ENCODE measurements at regions not wholly inside any gene's neighbourhood (a gene's known extent, or its start where the extent isn't known, plus 50 kb on each side); places are given as distances from the start of the nearest gene placed in this dataset.

DNA sequence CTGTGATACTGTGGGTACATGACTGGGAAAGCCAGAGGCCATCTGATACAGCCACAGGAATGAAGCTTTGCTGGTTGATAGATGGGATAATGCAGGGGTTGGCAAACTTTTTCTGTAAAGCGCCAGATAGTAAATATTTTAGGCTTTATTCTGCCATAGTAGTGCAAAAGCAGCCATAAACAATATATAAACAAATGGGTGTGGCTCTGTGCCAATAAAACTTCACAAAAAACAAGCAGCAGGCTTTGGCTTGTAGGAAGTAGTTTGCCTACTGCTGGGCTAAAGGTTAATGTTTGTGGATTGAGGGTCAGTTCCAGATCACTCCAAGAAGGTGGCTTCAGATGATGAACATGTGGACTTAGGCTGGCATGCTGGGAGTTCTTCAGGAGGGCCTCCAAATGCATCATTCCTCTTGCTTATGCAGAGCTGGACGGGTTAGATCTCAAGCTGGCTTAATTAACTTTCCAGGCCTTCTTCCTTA, 305.7 kb downstream of the RPLP1 start:
- WGBS, 3 donors: 82 to 92% (median 89%) methylated on average over 2 of the region's 2 CpGs
- TF ChIP-seq POLR2A (IDR thresholded peaks at IDR 0.05) (no peak), EP300 (IDR thresholded peaks at IDR 0.05) (no peak)
- H3K27me3 ChIP-seq: no peaks in the 10 kb centered on the region
- no peaks in the 10 kb centered on the region for H3K4me1 ChIP-seq (ENCODE audit: insufficient read depth)
- H3K36me3 ChIP-seq: no peaks in the 10 kb centered on the region
- H3K9me3 ChIP-seq: no peaks in the 10 kb centered on the region
- no peak for DNase-seq
- no peak overlapping the region for H3K4me3 ChIP-seq
- intact Hi-C loops (cut with DNase I): no loop called here
- no peak overlapping the region for H3K27ac ChIP-seq

DNA sequence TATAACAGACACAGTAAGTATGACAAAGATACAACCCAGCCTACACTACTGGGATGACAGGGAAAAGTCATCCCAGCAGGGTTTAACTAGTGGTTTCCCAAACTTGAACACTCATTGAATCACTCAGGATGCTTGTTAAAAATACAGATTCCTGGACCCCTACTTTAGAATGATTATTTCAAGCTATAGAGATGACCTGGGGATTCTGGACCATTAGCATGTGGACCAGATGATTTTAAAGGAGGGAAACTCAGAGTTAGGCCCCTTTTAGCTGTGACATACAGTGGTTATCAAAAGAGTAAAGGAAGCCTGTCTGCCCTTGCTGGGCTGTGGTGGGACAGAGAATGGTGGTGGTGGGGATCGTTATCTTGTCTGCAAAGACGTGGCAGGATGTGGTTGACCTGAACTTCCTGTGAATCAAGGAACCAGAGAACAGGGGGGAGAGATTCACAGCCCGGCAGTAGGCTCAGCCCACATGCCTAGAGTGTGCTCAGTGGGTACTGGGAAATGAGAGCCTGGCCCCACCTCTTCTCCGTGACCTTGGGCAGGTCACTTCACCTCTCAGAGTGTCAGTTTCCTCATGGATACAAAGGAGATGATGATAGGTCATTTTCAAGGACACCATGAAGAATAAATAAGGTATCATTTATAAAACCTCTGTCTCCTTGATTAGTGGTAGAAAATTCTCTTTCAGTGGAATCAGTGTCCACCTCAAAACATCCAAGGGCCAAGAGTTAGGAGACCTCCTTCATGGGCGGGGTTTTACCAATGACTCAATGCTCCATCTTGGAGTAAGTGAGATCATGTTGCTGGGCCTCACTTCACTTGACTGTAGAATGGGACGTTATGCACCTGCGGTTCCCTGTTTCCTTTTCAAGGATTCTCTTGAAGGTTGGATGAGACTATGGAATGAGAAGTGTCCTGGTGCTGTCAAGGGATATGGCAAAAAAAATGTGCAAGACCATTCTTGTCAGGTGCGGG, 306.5 kb downstream of the RPLP1 start:
- no peaks in the 10 kb centered on the region for H3K36me3 ChIP-seq
- no peaks in the 10 kb centered on the region for H3K4me1 ChIP-seq (ENCODE audit: insufficient read depth)
- no peak overlapping the region for H3K4me3 ChIP-seq
- 81 to 86% (median 82%) methylated on average over 8 of the region's 8 CpGs for WGBS, 3 donors
- no peak overlapping the region for H3K27ac ChIP-seq
- DNase-seq: no peak
- intact Hi-C loops (cut with DNase I): no loop called here
- no peaks in the 10 kb centered on the region for H3K9me3 ChIP-seq
- no peaks in the 10 kb centered on the region for H3K27me3 ChIP-seq
- TF ChIP-seq EP300 (IDR thresholded peaks at IDR 0.05) (no peak), POLR2A (IDR thresholded peaks at IDR 0.05) (no peak)
- TF ChIP-seq, protein P1, sequence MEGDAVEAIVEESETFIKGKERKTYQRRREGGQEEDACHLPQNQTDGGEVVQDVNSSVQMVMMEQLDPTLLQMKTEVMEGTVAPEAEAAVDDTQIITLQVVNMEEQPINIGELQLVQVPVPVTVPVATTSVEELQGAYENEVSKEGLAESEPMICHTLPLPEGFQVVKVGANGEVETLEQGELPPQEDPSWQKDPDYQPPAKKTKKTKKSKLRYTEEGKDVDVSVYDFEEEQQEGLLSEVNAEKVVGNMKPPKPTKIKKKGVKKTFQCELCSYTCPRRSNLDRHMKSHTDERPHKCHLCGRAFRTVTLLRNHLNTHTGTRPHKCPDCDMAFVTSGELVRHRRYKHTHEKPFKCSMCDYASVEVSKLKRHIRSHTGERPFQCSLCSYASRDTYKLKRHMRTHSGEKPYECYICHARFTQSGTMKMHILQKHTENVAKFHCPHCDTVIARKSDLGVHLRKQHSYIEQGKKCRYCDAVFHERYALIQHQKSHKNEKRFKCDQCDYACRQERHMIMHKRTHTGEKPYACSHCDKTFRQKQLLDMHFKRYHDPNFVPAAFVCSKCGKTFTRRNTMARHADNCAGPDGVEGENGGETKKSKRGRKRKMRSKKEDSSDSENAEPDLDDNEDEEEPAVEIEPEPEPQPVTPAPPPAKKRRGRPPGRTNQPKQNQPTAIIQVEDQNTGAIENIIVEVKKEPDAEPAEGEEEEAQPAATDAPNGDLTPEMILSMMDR (IDR thresholded peaks at IDR 0.05): no peak

DNA sequence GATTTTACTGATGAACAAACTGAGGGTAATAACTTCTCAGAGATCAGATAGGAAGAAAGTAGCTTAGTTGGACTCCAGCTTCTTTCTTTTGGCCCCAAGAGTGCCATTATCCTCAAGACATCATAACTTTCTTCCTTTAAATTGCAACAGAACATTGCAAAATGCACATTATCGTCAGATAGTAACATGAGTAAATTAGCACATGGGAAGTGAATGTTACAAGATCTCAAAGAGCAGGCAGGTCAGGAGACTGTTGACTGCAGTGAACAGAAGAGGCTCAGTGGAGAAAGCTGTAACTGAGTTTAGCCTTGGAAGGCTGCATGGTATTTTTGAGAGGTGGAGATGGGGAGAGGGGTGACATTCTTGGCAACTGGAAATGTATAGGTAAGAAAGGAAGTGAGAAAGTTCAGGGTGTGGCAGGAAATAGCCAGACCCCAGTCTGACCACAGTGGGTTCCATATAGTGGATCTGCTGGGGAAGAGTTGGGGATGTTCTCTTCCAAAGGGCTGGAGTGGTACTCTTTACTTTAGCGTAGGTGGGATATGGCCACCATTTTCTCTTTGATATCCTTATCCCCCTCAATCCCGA, 307.7 kb downstream of the RPLP1 start:
- H3K36me3 ChIP-seq: no peaks in the 10 kb centered on the region
- intact Hi-C loops (cut with DNase I): no loop called here
- H3K27ac ChIP-seq: no peak overlapping the region
- WGBS, 3 donors: 45 to 50% (median 48%) methylated on average over 3 of the region's 3 CpGs
- no peaks in the 10 kb centered on the region for H3K27me3 ChIP-seq
- TF ChIP-seq, protein P1 (IDR thresholded peaks at IDR 0.05): no peak
- DNase-seq: no peak
- H3K4me1 ChIP-seq (ENCODE audit: insufficient read depth): no peaks in the 10 kb centered on the region
- no peaks in the 10 kb centered on the region for H3K9me3 ChIP-seq
- no peak overlapping the region for H3K4me3 ChIP-seq

DNA sequence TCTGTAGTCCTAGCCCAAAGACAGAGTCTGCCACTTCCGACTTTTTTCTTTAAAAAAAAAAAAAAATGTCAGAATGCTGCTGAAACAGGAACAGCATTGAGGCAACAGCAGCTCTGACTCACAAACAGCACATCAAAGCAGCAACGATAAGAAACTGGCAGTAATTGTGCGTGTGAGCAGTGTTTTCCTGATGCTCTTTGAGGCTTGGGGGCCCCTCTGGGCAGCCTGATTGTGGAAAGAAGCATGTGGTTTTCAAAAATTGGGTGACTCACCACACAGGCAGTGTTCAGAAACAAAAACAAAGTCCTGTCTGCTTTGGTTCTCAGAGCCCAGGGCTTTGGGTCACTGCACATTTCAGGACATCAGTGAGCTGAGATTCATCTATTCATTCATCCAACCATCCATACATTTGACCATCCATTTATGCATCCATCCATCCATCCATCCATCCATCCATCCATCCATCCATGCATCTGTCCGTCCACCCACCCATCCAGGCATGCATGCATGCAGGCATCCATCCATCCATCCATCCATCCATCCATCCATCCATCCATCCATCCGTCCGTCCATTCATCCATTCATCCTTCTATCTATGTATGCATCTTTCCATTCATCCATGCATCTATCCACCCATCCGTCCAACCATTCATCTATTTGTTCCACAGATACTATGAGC, 308.4 kb downstream of the RPLP1 start:
- WGBS, 3 donors: 49 to 54% (median 52%) methylated on average over 7 of the region's 7 CpGs
- TF ChIP-seq POLR2A (IDR thresholded peaks at IDR 0.05) (no peak), EP300 (IDR thresholded peaks at IDR 0.05) (no peak)
- TF ChIP-seq, protein P1 (IDR thresholded peaks at IDR 0.05): no peak

More for the DNA sequence above, 308.4 kb downstream of the RPLP1 start:
- peak; percentile 44 to 80 (median 72) for DNase-seq
- Histone ChIP-seq H3K4me3 (no peak overlapping the region), H3K36me3 (no peaks in the 10 kb centered on the region), H3K9me3 (no peaks in the 10 kb centered on the region), H3K4me1 (ENCODE audit: insufficient read depth) (no peaks in the 10 kb centered on the region), H3K27me3 (no peaks in the 10 kb centered on the region), H3K27ac (no peak overlapping the region)
- intact Hi-C loops (cut with DNase I): no loop called here
